HepG2 (cell line): ENCODE measurements at regions not wholly inside any gene's neighbourhood (a gene's known extent, or its start where the extent isn't known, plus 50 kb on each side); places are given as distances from the start of the nearest gene placed in this dataset.

ENCODE experiments used
- ATAC-seq: fragments of 200-7000 bp; cut with Tn5 transposase; 3 replicates; pipeline ENCODE4 v1.9.1; 2020; ENCODE audit warnings: mild to moderate bottlenecking, moderate library complexity
- BruUV-seq: library from RNA; stranded (reverse); fragments of 400-500 nt; replicated peaks from 2 replicates; lab custom pipeline; 2021; lab: Mats Ljungman, UMichigan
- CTCF ChIA-PET: fragments of 300-600 bp; formaldehyde crosslinking; extraction: SDS; loops from one replicate; lab custom pipeline; 2021; ENCODE audit warnings: low total read pairs, inconsistent platforms, low intra/inter-chr PET ratio; lab: Yijun Ruan, JAX
- POLR2A ChIA-PET: fragments of 350-600 bp; sonication (Branson Sonifier 250); formaldehyde crosslinking; loops from one replicate; lab custom pipeline; 2020; ENCODE audit warnings: antibody characterized with exemption, inconsistent platforms; lab: Yijun Ruan, JAX
- DNase-seq: peaks from one replicate; pipeline ENCODE4 v3.0.0-alpha.2; 2015; ENCODE audit warnings: low spot score
- FAIRE-seq: peaks from 3 replicates; lab custom pipeline; 2011; peaks lifted over from hg19 to GRCh38; lab: Jason Lieb, UNC
- H2AFZ ChIP-seq: one replicate; pipeline ENCODE4 v1.6.1; 2011; ENCODE audit warnings: low read length, inconsistent platforms
- H3K27ac ChIP-seq: fragments of 300-600 bp; 3 replicates; pipeline ENCODE4 v1.8.0; 2011; ENCODE audit warnings: mixed run types, mild to moderate bottlenecking, mixed read lengths, low read length, inconsistent platforms; ENCODE audit not compliant: insufficient read depth; ENCODE audit errors: extremely low read length
- H3K27me3 ChIP-seq, 2 experiments: fragments of 200-600 bp in 1 of 2; 2 replicates in 1 of 2; 3 replicates in 1 of 2; pipeline versions ENCODE4 v1.6.0 to v1.8.0; 2011; ENCODE audit warnings: low read length in 2 of 2, mild to moderate bottlenecking in 2 of 2, moderate library complexity in 2 of 2, inconsistent platforms in 1 of 2; ENCODE audit not compliant: insufficient read depth in 2 of 2, control insufficient read depth in 1 of 2
- H3K36me3 ChIP-seq, 2 experiments: fragments of 200-600 bp in 1 of 2; replicated peaks in 1 of 2; 2 replicates in 1 of 2; 3 replicates in 1 of 2; pipeline versions ENCODE4 v1.5.1 to v1.8.0; 2011; ENCODE audit warnings: low read length in 2 of 2, inconsistent platforms in 1 of 2; ENCODE audit not compliant: insufficient read depth in 2 of 2, control insufficient read depth in 1 of 2
- H3K4me1 ChIP-seq: 2 replicates; pipeline ENCODE4 v1.5.1; 2012; ENCODE audit warnings: low read length, inconsistent platforms; ENCODE audit not compliant: insufficient read depth
- H3K4me2 ChIP-seq: 2 replicates; pipeline ENCODE4 v1.6.0; 2011; ENCODE audit warnings: low read depth, low read length, inconsistent platforms
- H3K4me3 ChIP-seq, 3 experiments: fragments of 200-600 bp in 1 of 3; sonication (generic), shearing (Covaris generic) in 1 of 3; replicated peaks in 1 of 3; 2 replicates each; pipeline ENCODE4 v1.5.1; 2011 to 2016; ENCODE audit warnings: low read length in 3 of 3, inconsistent platforms in 2 of 3, low read depth in 2 of 3, mild to moderate bottlenecking in 2 of 3, control low read depth in 1 of 3, mixed read lengths in 1 of 3; ENCODE audit not compliant: insufficient read depth in 1 of 3
- H3K79me2 ChIP-seq: one replicate; pipeline ENCODE4 v1.6.1; 2011; ENCODE audit warnings: low read length, inconsistent platforms; ENCODE audit not compliant: insufficient read depth
- H3K9ac ChIP-seq: 2 replicates; pipeline ENCODE4 v1.6.0; 2011; ENCODE audit warnings: mild to moderate bottlenecking, low read depth, low read length, inconsistent platforms; ENCODE audit not compliant: insufficient read depth
- H3K9me3 ChIP-seq: 2 replicates; pipeline ENCODE4 v1.5.1; 2012; ENCODE audit warnings: mild to moderate bottlenecking, low read length
- H4K20me1 ChIP-seq: 2 replicates; pipeline ENCODE4 v1.6.0; 2011; ENCODE audit warnings: inconsistent platforms, mild to moderate bottlenecking, low read length, moderate library complexity; ENCODE audit not compliant: insufficient read depth
- TRIM24 ChIP-seq: sonication (generic); formaldehyde crosslinking; IDR thresholded peaks from 2 replicates; pipeline ENCODE4 v1.8.0; 2022; ENCODE audit warnings: mild to moderate bottlenecking, missing genetic modification reagents
- ZNF263 ChIP-seq: sonication (generic); formaldehyde crosslinking; IDR thresholded peaks from 2 replicates; pipeline ENCODE4 v1.4.0; 2020; ENCODE audit warnings: missing genetic modification reagents
- ZNF605 ChIP-seq: sonication (generic); formaldehyde crosslinking; IDR thresholded peaks from 2 replicates; pipeline ENCODE4 v1.8.0; 2022; ENCODE audit warnings: mild to moderate bottlenecking, missing genetic modification reagents
- WGBS: methylation state at CpG from one replicate; pipeline ENCODE4 v1.1.6; 2017; ENCODE audit warnings: low lambda C conversion rate; 5-methylcytosine and 5-hydroxymethylcytosine counted together
- in situ Hi-C: cut with HindIII; loops from 2 replicates; pipeline ENCODE4 v1.10.0; 2017; ENCODE audit warnings: low pct_unique_long_range_greater_than_20kb; ENCODE audit not compliant: extremely low pct_ligation_motif_present
- intact Hi-C: fragments of 100-400 bp; cut with micrococcal nuclease; formaldehyde crosslinking; loops from one replicate; pipeline ENCODE4 v1.10.0; 2022; ENCODE audit not compliant: unreplicated experiment

DNA sequence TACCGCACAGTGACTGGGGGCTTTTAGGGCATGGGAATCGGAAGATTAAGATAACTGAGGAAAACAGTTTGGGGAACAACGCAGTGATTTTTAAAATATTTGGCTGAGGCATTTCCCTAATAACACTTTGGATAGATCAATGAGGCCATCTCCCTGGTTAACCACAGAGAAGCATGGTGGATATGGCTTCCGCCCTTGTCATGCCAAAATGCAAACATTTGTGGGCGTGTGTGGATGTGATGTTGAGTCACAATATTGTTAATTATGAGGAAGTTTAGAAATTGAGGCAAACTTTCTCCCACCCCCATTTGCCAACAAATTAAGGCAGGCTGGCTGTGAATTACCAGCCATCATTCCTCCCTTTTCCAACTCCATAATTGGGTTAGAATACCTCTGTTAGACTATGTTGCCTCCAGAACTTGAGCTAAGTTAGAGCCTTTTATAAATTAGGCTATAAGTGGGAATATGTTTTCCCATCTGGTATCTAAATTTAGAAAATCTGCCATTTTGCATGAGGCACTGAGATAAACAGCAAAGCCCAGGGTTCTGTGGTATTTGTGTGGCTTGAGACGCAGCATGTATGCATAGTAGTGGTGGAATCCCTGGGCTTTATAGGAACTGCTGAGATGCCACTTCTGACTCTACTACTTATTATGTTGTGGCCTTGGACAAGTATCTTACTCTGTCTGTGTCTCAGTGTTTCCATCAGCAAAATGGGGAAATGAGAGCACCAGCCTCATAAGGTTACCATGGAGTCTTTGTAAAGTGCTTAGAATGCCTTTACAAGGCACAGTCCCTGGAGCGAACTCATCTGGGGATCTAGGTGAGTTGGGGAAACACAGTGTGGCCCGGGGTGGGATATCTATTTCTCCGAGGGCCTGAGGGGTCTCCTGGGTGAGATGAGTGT lies 154.6 kb downstream of the C1orf94 start:
- H3K4me2 ChIP-seq, result no peak overlapping the region
- no peaks in the 10 kb centered on the region for H4K20me1 ChIP-seq
- no peak for FAIRE-seq
- H3K36me3 ChIP-seq, result no peaks in the 10 kb centered on the region
- in situ Hi-C loops, result no loop called here
- H3K9me3 ChIP-seq, result no peaks in the 10 kb centered on the region
- no peak for TF ChIP-seq ZNF605 (CRISPR knock-in tag)
- H3K4me1 ChIP-seq, result no peaks in the 10 kb centered on the region
- H3K79me2 ChIP-seq, result no peaks in the 10 kb centered on the region
- ChIA-PET POLR2A (no interaction called here), CTCF (no interaction called here)
- no peak overlapping the region for H3K4me3 ChIP-seq
- H2AFZ ChIP-seq, result no peak overlapping the region
- BruUV-seq, result no TSS peak
- WGBS, result 37% methylated on average over 7 of the region's 9 CpGs
- no peak for DNase-seq
- H3K27ac ChIP-seq, result no peak overlapping the region
- intact Hi-C loops, result no loop called here
- no peak overlapping the region for H3K9ac ChIP-seq
- H3K27me3 ChIP-seq, result no peaks in the 10 kb centered on the region
- no peak for ATAC-seq

GRCh38 chr1:34332996-34333395 lies 156.3 kb downstream of the C1orf94 start:
- FAIRE-seq, result no peak
- no TSS peak for BruUV-seq

More at GRCh38 chr1:34332996-34333395, 156.3 kb downstream of the C1orf94 start:
- TF ChIP-seq ZNF263, result no peak
- TF ChIP-seq TRIM24, result no peak
- Histone ChIP-seq H3K4me3 (no peak overlapping the region), H3K36me3 (no peaks in the 10 kb centered on the region), H3K27ac (no peak overlapping the region), H3K79me2 (no peaks in the 10 kb centered on the region), H3K27me3 (no peaks in the 10 kb centered on the region), H3K4me1 (no peaks in the 10 kb centered on the region), H2AFZ (no peak overlapping the region), H3K9me3 (0 out of 2 replicates have a peak, but pooled peaks cover 1% of the 10 kb centered on the region), H3K4me2 (no peak overlapping the region), H3K9ac (no peak overlapping the region), H4K20me1 (no peaks in the 10 kb centered on the region)
- ATAC-seq, result no peak
- in situ Hi-C loops (no loop called here), intact Hi-C loops (no loop called here)
- DNase-seq, result no peak
- 0% methylated on average over 4 of the region's 4 CpGs for WGBS
- ChIA-PET POLR2A (no interaction called here), CTCF (no interaction called here)
